Activated naive CD8-positive, alpha-beta T cell (primary cell): ENCODE measurements at regions not wholly inside any gene's neighbourhood (a gene's known extent, or its start where the extent isn't known, plus 50 kb on each side); places are given as distances from the start of the nearest gene placed in this dataset.

ENCODE experiments used
- H3K27ac Mint-ChIP-seq: one replicate; pipeline ENCODE4 v1.8.0; 2021; ENCODE audit warnings: mixed read lengths
- H3K27me3 Mint-ChIP-seq: one replicate; pipeline ENCODE4 v1.8.0; 2021; ENCODE audit warnings: mixed read lengths
- H3K36me3 Mint-ChIP-seq: one replicate; pipeline ENCODE4 v1.8.0; 2021; ENCODE audit warnings: mixed read lengths
- H3K4me1 Mint-ChIP-seq: one replicate; pipeline ENCODE4 v1.8.0; 2021; ENCODE audit warnings: low read depth, mixed read lengths
- H3K4me3 Mint-ChIP-seq: one replicate; pipeline ENCODE4 v1.8.0; 2021; ENCODE audit warnings: mild to moderate bottlenecking, mixed read lengths
- H3K9me3 Mint-ChIP-seq: one replicate; pipeline ENCODE4 v1.8.0; 2021; ENCODE audit warnings: low read depth, mixed read lengths

DNA sequence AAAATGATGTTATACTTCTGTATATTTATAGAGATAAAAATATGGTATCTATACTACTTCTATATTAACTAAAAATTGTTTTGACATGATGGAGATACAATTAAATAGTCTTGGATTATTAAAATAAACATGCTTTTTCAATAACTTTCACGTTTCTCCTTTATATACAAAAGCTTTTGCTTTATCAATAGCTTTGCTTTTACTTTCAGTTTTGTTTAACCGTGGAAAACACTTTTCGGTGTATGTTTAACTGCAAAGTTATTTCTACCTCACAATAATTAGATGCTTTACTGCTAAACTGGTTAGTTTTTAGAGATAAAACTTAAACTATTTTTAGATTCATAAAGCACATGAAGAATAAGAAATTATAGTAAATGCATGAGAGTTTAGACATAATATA is 432.1 kb upstream of the PCDH15 start:
- no peaks in the 10 kb centered on the region for H3K4me1 Mint-ChIP-seq
- no peaks in the 10 kb centered on the region for H3K27me3 Mint-ChIP-seq
- no peak overlapping the region for H3K27ac Mint-ChIP-seq
- H3K4me3 Mint-ChIP-seq, result no peak overlapping the region
- no peaks in the 10 kb centered on the region for H3K36me3 Mint-ChIP-seq
- H3K9me3 Mint-ChIP-seq, result peaks cover 7% of the 10 kb centered on the region

DNA sequence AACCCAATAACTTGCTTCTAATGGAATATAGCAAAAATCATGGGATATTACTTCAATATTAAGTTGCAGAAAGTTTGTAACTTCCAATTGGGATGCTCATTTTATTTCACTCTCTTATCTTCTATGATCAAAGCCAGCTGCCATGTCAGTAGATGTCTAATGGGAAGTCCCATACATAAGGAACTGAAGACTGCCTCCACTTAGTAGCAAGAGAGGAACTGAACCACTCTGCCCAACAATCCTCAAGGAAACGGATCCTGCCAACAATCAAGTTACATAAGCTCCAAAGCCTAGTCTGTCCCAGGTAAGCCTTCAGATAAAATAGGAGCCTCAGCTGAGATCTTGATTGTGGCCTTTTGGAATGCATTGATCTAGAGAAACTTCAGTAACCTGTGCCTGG is 431.5 kb upstream of the PCDH15 start:
- no peak overlapping the region for H3K4me3 Mint-ChIP-seq
- H3K4me1 Mint-ChIP-seq, result no peaks in the 10 kb centered on the region
- no peaks in the 10 kb centered on the region for H3K27me3 Mint-ChIP-seq
- H3K27ac Mint-ChIP-seq, result no peak overlapping the region
- no peaks in the 10 kb centered on the region for H3K36me3 Mint-ChIP-seq
- H3K9me3 Mint-ChIP-seq, result peaks cover 8% of the 10 kb centered on the region

DNA sequence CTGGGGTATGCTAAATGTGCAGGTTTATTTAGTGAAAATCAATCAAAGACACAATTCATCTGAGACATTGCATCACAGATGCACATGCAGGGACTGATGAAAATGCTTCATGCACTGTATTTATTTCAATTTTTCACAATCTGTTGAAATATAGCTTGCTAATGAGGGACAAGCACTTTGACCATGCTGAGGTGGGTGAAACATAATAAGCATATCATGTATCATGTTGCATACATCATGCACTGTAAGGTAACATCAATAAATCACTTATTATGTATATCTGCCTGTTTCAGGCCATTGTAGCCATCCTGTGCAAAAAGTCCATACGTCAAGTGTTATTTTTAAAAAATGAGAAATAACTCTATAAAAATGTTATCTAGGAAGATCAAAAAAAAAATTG is 426.9 kb upstream of the PCDH15 start:
- Mint-ChIP-seq H3K4me1 (no peaks in the 10 kb centered on the region), H3K36me3 (no peaks in the 10 kb centered on the region), H3K4me3 (no peak overlapping the region), H3K9me3 (peaks cover 13% of the 10 kb centered on the region), H3K27ac (no peak overlapping the region), H3K27me3 (no peaks in the 10 kb centered on the region)

DNA sequence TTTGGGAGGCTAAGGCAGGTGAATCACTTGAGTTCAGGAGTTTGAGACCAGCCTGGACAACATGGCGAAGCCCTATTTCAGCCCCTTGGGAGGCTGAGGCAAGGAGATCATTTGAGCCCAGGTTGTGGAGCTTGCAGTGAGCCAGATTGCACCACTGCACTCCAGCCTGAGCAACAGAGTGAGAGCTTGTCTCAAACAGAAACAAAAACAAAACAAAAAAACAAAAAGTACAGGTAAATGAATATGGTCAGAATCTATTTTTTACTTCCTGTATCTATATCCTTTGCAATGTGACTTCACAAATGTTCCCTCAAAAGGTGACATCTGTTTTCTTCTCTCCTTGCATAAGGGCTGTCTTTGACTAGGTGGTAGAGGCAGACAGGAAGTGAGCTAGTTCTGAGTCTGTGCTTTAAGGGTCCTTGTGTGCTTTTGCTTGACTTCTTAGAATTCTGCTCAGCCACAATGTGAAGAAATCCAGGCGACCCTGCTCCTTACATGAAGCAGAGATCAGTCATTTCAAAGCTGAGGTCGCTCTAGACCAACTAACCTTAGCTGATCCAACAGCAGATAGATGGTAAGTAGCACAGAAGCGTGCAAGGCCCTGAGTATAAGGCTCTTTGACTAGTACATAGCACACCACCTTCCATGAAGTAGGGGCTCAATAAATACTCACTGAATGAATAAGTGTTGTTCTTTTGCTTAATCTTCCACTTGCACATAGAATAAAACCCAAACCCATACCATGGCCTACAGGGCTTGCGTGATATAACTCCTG is 423.2 kb upstream of the PCDH15 start:
- Mint-ChIP-seq H3K4me3 (no peak overlapping the region), H3K27ac (no peak overlapping the region)

GRCh38 chr10:55223352-55223751 is 422.3 kb upstream of the PCDH15 start:
- Mint-ChIP-seq H3K27me3 (no peaks in the 10 kb centered on the region), H3K27ac (no peak overlapping the region), H3K4me1 (no peaks in the 10 kb centered on the region), H3K4me3 (no peak overlapping the region), H3K36me3 (no peaks in the 10 kb centered on the region), H3K9me3 (peaks cover 19% of the 10 kb centered on the region)

More for the DNA sequence above, 423.2 kb upstream of the PCDH15 start:
- Mint-ChIP-seq H3K36me3 (no peaks in the 10 kb centered on the region), H3K4me1 (no peaks in the 10 kb centered on the region), H3K9me3 (peaks cover 14% of the 10 kb centered on the region), H3K27me3 (no peaks in the 10 kb centered on the region)

GRCh38 chr10:55220975-55221374 is 419.9 kb upstream of the PCDH15 start:
- Mint-ChIP-seq H3K4me1 (no peaks in the 10 kb centered on the region), H3K36me3 (no peaks in the 10 kb centered on the region), H3K4me3 (no peak overlapping the region), H3K9me3 (peaks cover 14% of the 10 kb centered on the region), H3K27me3 (no peaks in the 10 kb centered on the region), H3K27ac (no peak overlapping the region)

GRCh38 chr10:55215699-55216098 is 414.7 kb upstream of the PCDH15 start:
- no peaks in the 10 kb centered on the region for H3K27me3 Mint-ChIP-seq
- no peaks in the 10 kb centered on the region for H3K4me1 Mint-ChIP-seq
- H3K27ac Mint-ChIP-seq, result no peak overlapping the region
- H3K36me3 Mint-ChIP-seq, result no peaks in the 10 kb centered on the region
- no peak overlapping the region for H3K4me3 Mint-ChIP-seq
- H3K9me3 Mint-ChIP-seq, result peaks cover 7% of the 10 kb centered on the region

- Mint-ChIP-seq H3K27ac (no peak overlapping the region), H3K27me3 (no peaks in the 10 kb centered on the region), H3K36me3 (no peaks in the 10 kb centered on the region), H3K4me1 (no peaks in the 10 kb centered on the region), H3K4me3 (no peak overlapping the region), H3K9me3 (peaks cover 10% of the 10 kb centered on the region)
Observed at GRCh38 chr10:55214608-55215007, 413.6 kb upstream of the PCDH15 start.

GRCh38 chr10:55212051-55212450 is 411.0 kb upstream of the PCDH15 start:
- H3K27ac Mint-ChIP-seq, result no peak overlapping the region
- H3K4me3 Mint-ChIP-seq, result no peak overlapping the region
- no peaks in the 10 kb centered on the region for H3K4me1 Mint-ChIP-seq
- peaks cover 14% of the 10 kb centered on the region for H3K9me3 Mint-ChIP-seq
- no peaks in the 10 kb centered on the region for H3K27me3 Mint-ChIP-seq
- H3K36me3 Mint-ChIP-seq, result no peaks in the 10 kb centered on the region

DNA sequence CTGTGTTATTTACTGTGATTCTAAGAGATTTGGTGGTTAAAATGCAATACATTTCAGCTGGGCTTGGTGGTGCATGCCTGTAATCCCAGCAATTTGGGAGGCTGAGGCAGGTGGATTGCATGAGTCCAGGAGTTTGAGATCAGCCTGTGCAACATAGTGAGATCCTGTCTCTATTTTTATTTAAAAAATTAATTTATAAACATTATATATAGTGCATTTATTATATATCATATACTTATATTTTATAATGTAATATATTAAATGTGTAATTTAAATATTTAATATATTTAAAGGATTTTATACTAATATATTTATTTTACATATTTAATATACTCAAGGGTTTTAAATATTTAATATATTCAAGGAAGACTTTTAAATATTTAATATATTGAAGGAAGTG is 402.8 kb upstream of the PCDH15 start:
- Mint-ChIP-seq H3K27me3 (no peaks in the 10 kb centered on the region), H3K4me3 (no peak overlapping the region), H3K4me1 (no peaks in the 10 kb centered on the region), H3K36me3 (no peaks in the 10 kb centered on the region), H3K9me3 (peaks cover 12% of the 10 kb centered on the region), H3K27ac (no peak overlapping the region)

GRCh38 chr10:55203319-55203718 is 402.3 kb upstream of the PCDH15 start:
- Mint-ChIP-seq H3K4me1 (no peaks in the 10 kb centered on the region), H3K36me3 (no peaks in the 10 kb centered on the region), H3K9me3 (peaks cover 6% of the 10 kb centered on the region), H3K4me3 (no peak overlapping the region), H3K27ac (no peak overlapping the region), H3K27me3 (no peaks in the 10 kb centered on the region)

- Mint-ChIP-seq H3K27ac (no peak overlapping the region), H3K27me3 (no peaks in the 10 kb centered on the region), H3K36me3 (no peaks in the 10 kb centered on the region), H3K4me3 (no peak overlapping the region), H3K4me1 (no peaks in the 10 kb centered on the region), H3K9me3 (no peaks in the 10 kb centered on the region)
Observed at GRCh38 chr10:55200020-55200419, 399.0 kb upstream of the PCDH15 start.

DNA sequence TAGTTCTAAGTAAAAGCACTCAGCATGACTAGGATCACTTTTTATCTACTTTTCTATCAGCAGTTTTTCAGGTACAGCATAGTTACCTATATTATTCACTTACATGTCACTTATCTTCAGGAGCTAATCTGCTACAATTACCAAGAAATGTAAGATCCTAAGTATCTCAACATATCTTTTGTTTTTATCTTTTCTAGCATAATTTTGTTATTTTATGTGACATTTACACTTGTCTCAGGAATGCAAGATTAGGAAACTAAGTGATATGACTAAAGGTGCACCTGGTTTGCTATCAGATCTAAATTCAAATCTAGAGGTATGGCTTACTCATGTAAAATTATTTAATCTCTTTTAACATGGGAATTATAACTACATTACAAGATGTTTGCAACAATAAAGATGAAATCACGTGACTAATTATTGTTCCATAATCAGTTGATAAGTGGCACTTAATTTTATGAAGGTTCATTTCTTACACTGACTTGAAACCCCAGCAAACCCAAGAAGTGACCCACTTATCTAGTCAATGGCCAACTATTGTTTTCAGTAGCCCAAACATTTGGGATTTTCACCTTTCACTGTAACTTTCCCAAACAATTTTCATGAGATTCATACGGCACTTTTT is 390.3 kb upstream of the PCDH15 start:
- H3K9me3 Mint-ChIP-seq, result peaks cover 9% of the 10 kb centered on the region
- H3K27me3 Mint-ChIP-seq, result no peaks in the 10 kb centered on the region
- H3K36me3 Mint-ChIP-seq, result no peaks in the 10 kb centered on the region
- no peak overlapping the region for H3K4me3 Mint-ChIP-seq
- H3K27ac Mint-ChIP-seq, result no peak overlapping the region
- H3K4me1 Mint-ChIP-seq, result no peaks in the 10 kb centered on the region

DNA sequence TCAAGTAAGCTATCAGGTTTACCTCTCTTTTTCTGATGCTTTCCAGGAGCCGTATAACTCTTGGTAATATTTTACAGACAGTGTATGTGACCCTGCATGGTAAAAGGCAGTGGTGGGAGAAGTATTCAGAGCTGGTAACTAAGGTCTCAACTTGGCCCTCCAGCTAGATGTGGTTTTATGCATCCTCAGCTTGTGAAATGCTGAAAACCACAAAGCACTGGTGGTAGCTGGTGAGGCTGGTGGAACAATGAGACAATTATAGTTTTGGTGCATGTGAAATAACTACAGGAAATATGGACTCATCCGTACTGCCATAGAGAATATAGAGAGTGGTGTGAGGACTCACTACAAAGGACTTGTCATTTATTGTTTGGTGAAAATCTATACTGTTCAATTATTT is 383.0 kb upstream of the PCDH15 start:
- Mint-ChIP-seq H3K27ac (no peak overlapping the region), H3K4me1 (no peaks in the 10 kb centered on the region), H3K36me3 (no peaks in the 10 kb centered on the region), H3K9me3 (peaks cover 7% of the 10 kb centered on the region), H3K27me3 (no peaks in the 10 kb centered on the region), H3K4me3 (no peak overlapping the region)

GRCh38 chr10:55180357-55180756 is 379.3 kb upstream of the PCDH15 start:
- H3K27ac Mint-ChIP-seq, result no peak overlapping the region
- H3K27me3 Mint-ChIP-seq, result no peaks in the 10 kb centered on the region
- peaks cover 7% of the 10 kb centered on the region for H3K9me3 Mint-ChIP-seq
- H3K36me3 Mint-ChIP-seq, result no peaks in the 10 kb centered on the region
- no peak overlapping the region for H3K4me3 Mint-ChIP-seq
- H3K4me1 Mint-ChIP-seq, result no peaks in the 10 kb centered on the region

DNA sequence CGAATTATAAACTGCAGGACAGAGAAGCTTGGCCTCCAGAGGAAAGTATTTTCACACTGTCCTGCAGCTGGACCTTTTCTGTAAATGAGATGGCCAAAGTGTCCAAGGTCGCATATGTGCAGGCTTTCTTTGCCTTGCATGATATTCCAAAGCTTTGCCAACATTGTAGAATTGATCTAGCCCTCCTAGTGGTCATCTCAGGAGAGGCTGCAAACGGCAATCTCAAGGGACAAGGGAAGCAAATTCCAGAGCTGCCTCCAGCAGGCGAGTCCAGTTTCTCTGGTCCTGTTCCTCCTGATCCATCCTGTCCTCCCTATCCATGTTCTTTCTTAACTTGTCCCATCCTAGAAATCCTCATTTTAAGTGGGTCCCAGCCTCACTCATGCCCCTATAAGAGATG is 373.4 kb upstream of the PCDH15 start:
- H3K9me3 Mint-ChIP-seq, result peaks cover 6% of the 10 kb centered on the region
- H3K27ac Mint-ChIP-seq, result no peak overlapping the region
- no peaks in the 10 kb centered on the region for H3K36me3 Mint-ChIP-seq
- H3K27me3 Mint-ChIP-seq, result no peaks in the 10 kb centered on the region
- no peak overlapping the region for H3K4me3 Mint-ChIP-seq
- no peaks in the 10 kb centered on the region for H3K4me1 Mint-ChIP-seq
